ENCODE measurements at regions not wholly inside any gene's neighbourhood (a gene's known extent, or its start where the extent isn't known, plus 50 kb on each side); places are given as distances from the start of the nearest gene placed in this dataset.
"Not testable (repeated sequence)": the region's sequence is repeated elsewhere in the genome, so short reads cannot be mapped to it uniquely, and the experiment has no call there.

GRCh38 chr12:76190299-76190698, 105.8 kb upstream of the NAP1L1 start:
- Histone ChIP-seq H3K27me3 (ENCODE audit: control insufficient read depth, insufficient read depth, low read length) (no peaks in the 10 kb centered on the region), H3K36me3 (replicated peaks; ENCODE audit: control insufficient read depth, insufficient read depth, low read length) (no peaks in the 10 kb centered on the region), H3K4me3 (ENCODE audit: insufficient read depth, low read depth, low read length) (no peak overlapping the region)

DNA sequence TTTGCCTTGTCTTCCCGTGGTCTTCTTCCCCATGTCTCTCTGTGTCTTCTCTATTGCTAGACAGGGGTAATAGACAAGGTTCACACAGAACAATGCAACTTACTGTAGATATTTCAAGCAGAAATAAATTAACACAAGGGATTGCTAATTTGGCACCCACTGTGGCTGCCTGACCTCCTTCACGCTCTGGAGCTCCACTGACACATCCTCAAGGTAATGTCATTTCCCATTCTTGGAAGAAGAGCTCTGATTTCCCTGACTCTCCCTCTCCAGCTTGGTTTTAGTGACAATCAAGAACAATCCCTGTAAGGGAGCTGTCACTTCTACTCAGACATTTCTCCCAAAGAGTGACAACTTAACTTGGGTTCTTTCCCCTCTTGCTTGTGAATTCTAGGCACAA, 105.4 kb upstream of the NAP1L1 start:
- Histone ChIP-seq H3K27me3 (ENCODE audit: control insufficient read depth, insufficient read depth, low read length) (no peaks in the 10 kb centered on the region), H3K4me3 (ENCODE audit: insufficient read depth, low read depth, low read length) (no peak overlapping the region), H3K36me3 (replicated peaks; ENCODE audit: control insufficient read depth, insufficient read depth, low read length) (no peaks in the 10 kb centered on the region)
- DNase-seq = no peak

More at GRCh38 chr12:76190299-76190698, 105.8 kb upstream of the NAP1L1 start:
- no peak for DNase-seq

GRCh38 chr12:76187177-76187576, 102.7 kb upstream of the NAP1L1 start:
- Histone ChIP-seq H3K4me3 (ENCODE audit: insufficient read depth, low read depth, low read length) (no peak overlapping the region), H3K36me3 (replicated peaks; ENCODE audit: control insufficient read depth, insufficient read depth, low read length) (no peaks in the 10 kb centered on the region), H3K27me3 (ENCODE audit: control insufficient read depth, insufficient read depth, low read length) (no peaks in the 10 kb centered on the region)
- DNase-seq = no peak

DNA sequence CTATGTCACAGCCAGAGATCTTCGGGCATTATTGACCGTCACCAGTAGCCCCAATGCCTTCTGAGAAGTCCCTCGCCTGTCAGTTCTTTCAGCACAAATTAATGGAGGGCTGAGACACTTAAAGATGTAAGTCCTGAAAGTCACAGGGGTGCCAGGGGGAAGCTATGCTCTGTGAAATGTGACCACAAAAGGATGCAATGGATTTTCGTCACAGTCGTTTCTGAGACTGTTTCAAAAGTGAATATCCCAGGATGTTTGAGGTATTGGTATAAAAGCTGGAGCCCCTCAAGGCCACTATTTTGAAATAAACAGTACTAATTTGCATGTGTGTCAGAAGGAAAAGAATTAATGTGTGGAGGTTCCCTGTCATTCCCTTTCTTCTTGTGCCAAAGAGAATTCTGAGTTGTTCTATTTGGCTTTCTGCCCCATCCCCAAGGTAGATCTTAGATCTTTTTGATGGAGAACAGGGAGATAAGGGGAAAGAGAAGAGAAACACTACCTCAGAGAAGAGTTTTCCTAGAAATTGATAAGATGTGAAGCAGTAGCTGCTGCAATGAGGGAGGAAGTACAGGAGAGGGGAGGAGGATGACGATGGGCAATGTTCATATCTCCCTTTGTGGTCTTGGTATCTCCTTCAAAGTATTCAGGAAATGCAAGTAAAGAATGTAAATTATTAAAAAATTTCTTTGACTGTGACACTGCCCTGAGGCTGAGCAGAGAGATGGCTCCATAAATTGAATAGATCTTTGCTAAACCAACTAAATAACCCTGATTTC, 101.8 kb upstream of the NAP1L1 start:
- Histone ChIP-seq H3K27me3 (ENCODE audit: control insufficient read depth, insufficient read depth, low read length) (no peaks in the 10 kb centered on the region), H3K36me3 (replicated peaks; ENCODE audit: control insufficient read depth, insufficient read depth, low read length) (no peaks in the 10 kb centered on the region), H3K4me3 (ENCODE audit: insufficient read depth, low read depth, low read length) (no peak overlapping the region)
- no peak for DNase-seq

DNA sequence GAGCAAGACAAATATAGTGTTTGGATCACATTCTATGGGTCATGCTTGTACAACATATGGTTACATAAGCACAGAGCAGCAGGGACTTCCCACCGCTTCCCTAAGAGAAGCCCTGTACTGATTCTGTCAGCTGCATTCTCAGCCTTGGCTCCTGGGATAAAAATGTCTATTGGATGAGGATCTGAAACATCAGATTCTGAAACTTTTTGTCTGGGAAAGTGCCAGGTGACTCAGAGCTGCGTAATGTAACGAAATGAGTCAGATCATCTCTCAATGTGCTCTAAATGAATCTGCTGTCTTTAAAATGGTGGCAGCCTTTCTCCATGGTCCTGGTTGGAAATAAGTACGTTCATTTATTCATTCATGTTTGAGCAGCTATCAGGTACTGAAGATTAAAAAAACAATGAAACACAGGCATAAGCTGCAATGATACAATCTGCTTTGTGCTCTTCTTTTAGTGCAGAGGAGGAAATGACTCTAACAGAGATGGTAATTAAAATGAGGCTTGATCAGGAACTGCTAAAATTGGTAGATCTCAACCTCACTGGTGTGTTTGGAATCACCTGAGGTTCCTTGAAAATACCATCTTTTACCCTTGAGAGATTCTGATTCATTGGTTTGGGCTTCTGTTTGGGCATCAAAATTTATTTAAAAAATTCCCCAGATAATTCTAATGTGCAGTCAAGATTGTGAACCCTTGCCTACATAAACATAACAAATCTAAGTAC, 99.1 kb upstream of the NAP1L1 start:
- Histone ChIP-seq H3K27me3 (ENCODE audit: control insufficient read depth, insufficient read depth, low read length) (no peaks in the 10 kb centered on the region), H3K36me3 (replicated peaks; ENCODE audit: control insufficient read depth, insufficient read depth, low read length) (no peaks in the 10 kb centered on the region), H3K4me3 (ENCODE audit: insufficient read depth, low read depth, low read length) (no peak overlapping the region)
- no peak for DNase-seq

DNA sequence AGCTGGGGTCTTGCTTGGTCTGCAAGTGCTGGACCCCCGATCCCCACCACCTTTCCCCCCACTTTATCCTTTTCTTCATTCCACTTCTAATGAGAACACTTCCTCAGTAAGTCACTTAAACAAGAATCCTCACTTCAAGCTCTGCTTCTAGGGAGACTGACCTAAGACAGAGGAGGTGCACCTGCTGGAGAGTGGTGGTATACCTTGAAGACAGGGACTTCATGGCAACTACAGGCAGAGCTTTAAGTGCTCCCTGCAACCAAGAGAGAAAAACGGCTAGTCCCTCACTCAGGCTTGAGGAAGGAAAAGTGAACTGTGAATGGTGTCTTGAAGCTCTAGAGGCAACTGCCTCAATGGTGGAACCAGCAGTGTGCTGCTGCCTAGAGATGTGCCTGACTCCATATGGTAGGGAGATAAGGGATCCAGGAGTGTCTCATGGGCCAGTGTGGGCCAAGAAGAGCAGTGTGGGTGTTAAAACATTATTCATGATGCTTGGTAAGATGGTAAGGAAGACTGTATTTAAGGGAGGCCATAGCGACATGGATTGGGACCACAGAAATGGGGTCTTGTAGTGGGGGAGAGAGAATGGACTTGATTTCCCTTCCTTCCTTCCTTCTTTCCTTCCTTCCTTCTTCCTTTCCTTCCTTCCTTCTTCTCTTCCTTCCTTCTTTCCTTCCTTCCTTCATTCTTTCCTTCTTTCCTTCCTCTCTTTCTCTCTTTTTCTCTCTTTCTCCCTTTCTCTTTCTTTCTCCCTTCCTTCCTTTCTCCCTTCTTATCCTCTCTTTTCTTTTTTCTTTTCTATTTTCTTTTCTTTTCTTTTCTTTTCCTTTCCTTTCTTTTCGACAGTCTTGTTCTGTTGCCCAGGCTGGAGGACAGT, 96.2 kb upstream of the NAP1L1 start:
- no peak for DNase-seq
- no peak overlapping the region for H3K4me3 ChIP-seq (ENCODE audit: insufficient read depth, low read depth, low read length)
- H3K27me3 ChIP-seq (ENCODE audit: control insufficient read depth, insufficient read depth, low read length) = no peaks in the 10 kb centered on the region
- no peaks in the 10 kb centered on the region for H3K36me3 ChIP-seq (replicated peaks; ENCODE audit: control insufficient read depth, insufficient read depth, low read length)

- no peak for DNase-seq
- Histone ChIP-seq H3K27me3 (ENCODE audit: control insufficient read depth, insufficient read depth, low read length) (no peaks in the 10 kb centered on the region), H3K4me3 (ENCODE audit: insufficient read depth, low read depth, low read length) (no peak overlapping the region), H3K36me3 (replicated peaks; ENCODE audit: control insufficient read depth, insufficient read depth, low read length) (no peaks in the 10 kb centered on the region)
Measured at GRCh38 chr12:76178452-76178851, 94.0 kb upstream of the NAP1L1 start.

GRCh38 chr12:76177821-76178220, 93.3 kb upstream of the NAP1L1 start:
- no peak for DNase-seq
- Histone ChIP-seq H3K27me3 (ENCODE audit: control insufficient read depth, insufficient read depth, low read length) (no peaks in the 10 kb centered on the region), H3K36me3 (replicated peaks; ENCODE audit: control insufficient read depth, insufficient read depth, low read length) (no peaks in the 10 kb centered on the region), H3K4me3 (ENCODE audit: insufficient read depth, low read depth, low read length) (no peak overlapping the region)

- Histone ChIP-seq H3K4me3 (ENCODE audit: insufficient read depth, low read depth, low read length) (no peak overlapping the region), H3K36me3 (replicated peaks; ENCODE audit: control insufficient read depth, insufficient read depth, low read length) (no peaks in the 10 kb centered on the region), H3K27me3 (ENCODE audit: control insufficient read depth, insufficient read depth, low read length) (no peaks in the 10 kb centered on the region)
- DNase-seq = no peak
Measured at GRCh38 chr12:76176940-76177339, 92.5 kb upstream of the NAP1L1 start.

GRCh38 chr12:76175946-76176345, 91.5 kb upstream of the NAP1L1 start:
- not testable (repeated sequence) for H3K36me3 ChIP-seq (replicated peaks; ENCODE audit: control insufficient read depth, insufficient read depth, low read length); H3K27me3 ChIP-seq (ENCODE audit: control insufficient read depth, insufficient read depth, low read length); DNase-seq; H3K4me3 ChIP-seq (ENCODE audit: insufficient read depth, low read depth, low read length)

- Histone ChIP-seq H3K4me3 (ENCODE audit: insufficient read depth, low read depth, low read length) (no peak overlapping the region), H3K27me3 (ENCODE audit: control insufficient read depth, insufficient read depth, low read length) (no peaks in the 10 kb centered on the region), H3K36me3 (replicated peaks; ENCODE audit: control insufficient read depth, insufficient read depth, low read length) (no peaks in the 10 kb centered on the region)
- no peak for DNase-seq
Measured at GRCh38 chr12:76173756-76174155, 89.3 kb upstream of the NAP1L1 start.

GRCh38 chr12:76158518-76159321, 74.2 kb upstream of the NAP1L1 start:
- Histone ChIP-seq H3K27me3 (ENCODE audit: control insufficient read depth, insufficient read depth, low read length) (no peaks in the 10 kb centered on the region), H3K4me3 (ENCODE audit: insufficient read depth, low read depth, low read length) (no peak overlapping the region), H3K36me3 (replicated peaks; ENCODE audit: control insufficient read depth, insufficient read depth, low read length) (no peaks in the 10 kb centered on the region)
- DNase-seq = peak; percentile 59

DNA sequence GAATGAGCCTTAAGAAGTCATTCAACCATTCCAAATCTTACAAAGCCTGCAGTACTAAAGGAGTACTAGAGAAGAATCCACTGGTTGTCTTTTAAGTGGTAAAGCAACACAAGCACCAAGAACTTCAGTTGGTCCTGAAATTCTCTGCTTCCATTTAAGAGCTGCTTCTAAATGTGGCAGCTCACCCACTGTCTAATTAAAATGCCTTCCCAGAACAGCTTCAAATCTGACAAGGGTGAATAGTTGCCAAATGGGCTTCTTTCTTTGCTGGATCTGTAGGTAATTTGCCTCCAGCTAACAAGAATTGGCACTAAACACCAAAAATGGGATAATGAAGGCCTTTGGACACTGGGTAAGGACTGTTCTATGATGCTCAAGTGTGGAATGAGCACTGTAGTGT, 72.2 kb upstream of the NAP1L1 start:
- no peak for DNase-seq
- Histone ChIP-seq H3K4me3 (ENCODE audit: insufficient read depth, low read depth, low read length) (no peak overlapping the region), H3K27me3 (ENCODE audit: control insufficient read depth, insufficient read depth, low read length) (no peaks in the 10 kb centered on the region), H3K36me3 (replicated peaks; ENCODE audit: control insufficient read depth, insufficient read depth, low read length) (no peaks in the 10 kb centered on the region)

DNA sequence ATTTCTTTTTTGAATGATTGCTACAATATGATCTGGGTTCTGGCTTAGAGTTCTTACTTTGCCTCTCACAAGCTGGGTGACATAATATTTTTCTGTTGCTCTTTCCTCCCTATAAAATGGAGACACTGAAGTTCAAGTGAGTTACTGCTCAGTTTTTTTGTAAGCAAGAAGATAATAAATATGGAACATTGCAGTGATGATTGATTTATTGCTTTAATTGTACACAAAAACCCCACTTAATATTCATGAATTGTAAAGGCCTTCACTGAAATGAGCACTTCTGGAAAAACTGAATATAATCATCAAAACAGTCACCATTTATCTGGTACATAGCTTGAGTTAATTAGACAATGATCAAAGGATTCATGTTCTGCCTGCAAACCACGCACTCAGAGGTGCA, 71.8 kb upstream of the NAP1L1 start:
- Histone ChIP-seq H3K36me3 (replicated peaks; ENCODE audit: control insufficient read depth, insufficient read depth, low read length) (no peaks in the 10 kb centered on the region), H3K27me3 (ENCODE audit: control insufficient read depth, insufficient read depth, low read length) (no peaks in the 10 kb centered on the region), H3K4me3 (ENCODE audit: insufficient read depth, low read depth, low read length) (no peak overlapping the region)
- no peak for DNase-seq

Data from H7 (cell line).